CD14-positive monocyte (primary cell): ENCODE measurements at regions not wholly inside any gene's neighbourhood (a gene's known extent, or its start where the extent isn't known, plus 50 kb on each side); places are given as distances from the start of the nearest gene placed in this dataset.

ENCODE experiments used
- DNase-seq, 3 donors: peaks; one replicate each; pipeline ENCODE4 v3.0.0-alpha.2; 2011 to 2022
- H2AFZ ChIP-seq: 2 replicates; pipeline ENCODE4 v1.6.0; 2012; ENCODE audit warnings: mild to moderate bottlenecking, low read depth, low read length, inconsistent platforms; ENCODE audit not compliant: insufficient read depth, poor library complexity, severe bottlenecking
- H3K27ac ChIP-seq, 2 donors: 1 replicate in 1 of 2; 2 replicates in 1 of 2; pipeline ENCODE4 v1.5.1; 2012 to 2013; ENCODE audit warnings: low read length in 2 of 2, control low read depth in 1 of 2, inconsistent platforms in 1 of 2, low read depth in 1 of 2, mild to moderate bottlenecking in 1 of 2
- H3K27me3 ChIP-seq, 2 donors: one replicate each; pipeline versions ENCODE4 v1.6.0 to v1.6.1; 2011 to 2013; ENCODE audit warnings: low read length in 2 of 2; ENCODE audit not compliant: control insufficient read depth in 2 of 2, insufficient read depth in 2 of 2
- H3K36me3 ChIP-seq, 2 donors: replicated peaks in 1 of 2; 1 replicate in 1 of 2; 2 replicates in 1 of 2; pipeline versions ENCODE4 v1.5.1 to v1.6.1; 2012 to 2013; ENCODE audit warnings: low read length in 2 of 2, control low read depth in 1 of 2, inconsistent platforms in 1 of 2, mild to moderate bottlenecking in 1 of 2; ENCODE audit not compliant: insufficient read depth in 2 of 2, control insufficient read depth in 1 of 2
- H3K4me1 ChIP-seq, 2 donors: 1 replicate in 1 of 2; 2 replicates in 1 of 2; pipeline versions ENCODE4 v1.5.1 to v1.6.1; 2012 to 2013; ENCODE audit warnings: low read length in 2 of 2, control low read depth in 1 of 2, inconsistent platforms in 1 of 2, mild to moderate bottlenecking in 1 of 2, moderate library complexity in 1 of 2; ENCODE audit not compliant: insufficient read depth in 2 of 2, control insufficient read depth in 1 of 2
- H3K4me2 ChIP-seq: replicated peaks from 2 replicates; pipeline ENCODE3; 2012; ENCODE audit warnings: low read length, moderate library complexity, mild to moderate bottlenecking; ENCODE audit not compliant: poor library complexity, severe bottlenecking; ENCODE audit errors: extremely low read depth
- H3K4me3 ChIP-seq, 3 experiments: fragments of 200-600 bp in 1 of 3; sonication (generic) in 1 of 3; replicated peaks in 1 of 3; 1 replicate in 2 of 3; 2 replicates in 1 of 3; pipeline ENCODE4 v1.5.1; 2011 to 2013; ENCODE audit warnings: low read length in 3 of 3, mild to moderate bottlenecking in 3 of 3, control low read depth in 2 of 3, low read depth in 2 of 3, inconsistent platforms in 1 of 3, moderate library complexity in 1 of 3
- H3K79me2 ChIP-seq: 2 replicates; pipeline ENCODE4 v1.6.0; 2012; ENCODE audit warnings: mild to moderate bottlenecking, control low read depth, inconsistent platforms, low read length, moderate library complexity; ENCODE audit not compliant: insufficient read depth
- H3K9ac ChIP-seq: 2 replicates; pipeline ENCODE4 v1.6.0; 2017; ENCODE audit warnings: low read length, mild to moderate bottlenecking; ENCODE audit not compliant: insufficient read depth, poor library complexity, severe bottlenecking
- H3K9me3 ChIP-seq, 2 donors: replicated peaks in 1 of 2; 1 replicate in 1 of 2; 2 replicates in 1 of 2; pipeline versions ENCODE4 v1.5.1 to v1.6.1; 2012 to 2013; ENCODE audit warnings: low read length in 2 of 2, control low read depth in 1 of 2; ENCODE audit not compliant: control insufficient read depth in 1 of 2, insufficient read depth in 1 of 2
- H4K20me1 ChIP-seq: 2 replicates; pipeline ENCODE4 v1.6.0; 2012; ENCODE audit warnings: mild to moderate bottlenecking, low read length, control low read depth, moderate library complexity; ENCODE audit not compliant: insufficient read depth
- H3K27ac Mint-ChIP-seq, 7 donors: one replicate each; pipeline ENCODE4 v1.8.0; 2020; ENCODE audit warnings: mild to moderate bottlenecking in 7 of 7, mixed read lengths in 7 of 7, moderate library complexity in 6 of 7, inconsistent platforms in 2 of 7
- H3K27me3 Mint-ChIP-seq, 3 donors: one replicate each; pipeline ENCODE4 v1.8.0; 2021 to 2022; ENCODE audit warnings: low read depth in 3 of 3, mild to moderate bottlenecking in 3 of 3, mixed read lengths in 3 of 3, moderate library complexity in 3 of 3, inconsistent platforms in 1 of 3
- H3K36me3 Mint-ChIP-seq, 2 donors: one replicate each; pipeline ENCODE4 v1.8.0; 2020; ENCODE audit warnings: mixed read lengths in 2 of 2, inconsistent platforms in 1 of 2, mild to moderate bottlenecking in 1 of 2
- H3K4me1 Mint-ChIP-seq: one replicate; pipeline ENCODE4 v1.8.0; 2020; ENCODE audit warnings: mild to moderate bottlenecking, mixed read lengths
- H3K4me3 Mint-ChIP-seq, 2 donors: one replicate each; pipeline ENCODE4 v1.8.0; 2020; ENCODE audit warnings: mild to moderate bottlenecking in 2 of 2, mixed read lengths in 2 of 2, moderate library complexity in 1 of 2
- H3K9me3 Mint-ChIP-seq, 7 donors: one replicate each; pipeline ENCODE4 v1.8.0; 2020 to 2022; ENCODE audit warnings: mixed read lengths in 7 of 7, mild to moderate bottlenecking in 6 of 7, moderate library complexity in 6 of 7, inconsistent platforms in 2 of 7
- CTCF ChIP-seq: fragments of 200-600 bp; IDR thresholded peaks from one replicate; pipeline ENCODE4 v1.8.0; 2022; ENCODE audit warnings: antibody characterized with exemption, mild to moderate bottlenecking
- WGBS: methylation state at CpG from one replicate; pipeline ENCODE4 v1.1.5; 2013; ENCODE audit warnings: missing lambda C conversion rate; ENCODE audit not compliant: insufficient coverage; 5-methylcytosine and 5-hydroxymethylcytosine counted together
- intact Hi-C, 2 donors: fragments of 100-400 bp; cut with micrococcal nuclease; formaldehyde crosslinking; loops; one replicate each; pipeline versions ENCODE4 v1.15.0 to v1.15.1; 2023

GRCh38 chr15:79164465-79164864 lies 73.9 kb upstream of the RASGRF1 start:
- Mint-ChIP-seq H3K4me3 (no peak overlapping the region), H3K4me1 (no peaks in the 10 kb centered on the region), H3K9me3 (peaks cover 0 to 8% (median 1%) of the 10 kb centered on the region in 7 donors), H3K36me3 (no peaks in the 10 kb centered on the region), H3K27me3 (peaks cover 8 to 10% (median 9%) of the 10 kb centered on the region in 3 donors), H3K27ac (no peak overlapping the region)
- H3K4me3 ChIP-seq = no peak overlapping the region
- peaks cover 0 to 4% of the 10 kb centered on the region in 2 donors for H3K27me3 ChIP-seq
- no peak overlapping the region for H3K9ac ChIP-seq
- WGBS = 100% methylated on average over 3 of the region's 4 CpGs
- no peak overlapping the region for H2AFZ ChIP-seq
- H3K9me3 ChIP-seq = no peaks in the 10 kb centered on the region
- H4K20me1 ChIP-seq = no peaks in the 10 kb centered on the region
- H3K79me2 ChIP-seq = no peaks in the 10 kb centered on the region
- no peak overlapping the region for H3K27ac ChIP-seq
- H3K4me2 ChIP-seq = no peak overlapping the region
- DNase-seq = no peak
- intact Hi-C loops = no loop called here
- TF ChIP-seq CTCF = no peak
- H3K4me1 ChIP-seq = no peaks in the 10 kb centered on the region
- no peaks in the 10 kb centered on the region for H3K36me3 ChIP-seq

GRCh38 chr15:79164043-79164442 lies 73.5 kb upstream of the RASGRF1 start:
- H3K27me3 ChIP-seq = peaks cover 0 to under 1% of the 10 kb centered on the region in 2 donors
- H3K4me1 Mint-ChIP-seq = no peaks in the 10 kb centered on the region
- no peaks in the 10 kb centered on the region for H4K20me1 ChIP-seq
- intact Hi-C loops = no loop called here
- no peak overlapping the region for H3K27ac Mint-ChIP-seq
- no peak overlapping the region for H3K27ac ChIP-seq
- no peak for TF ChIP-seq CTCF
- DNase-seq = no peak
- H3K36me3 ChIP-seq = no peaks in the 10 kb centered on the region
- no peak overlapping the region for H2AFZ ChIP-seq
- 94% methylated on average over 4 of the region's 4 CpGs for WGBS
- peaks cover 0 to 8% (median 1%) of the 10 kb centered on the region in 7 donors for H3K9me3 Mint-ChIP-seq
- no peaks in the 10 kb centered on the region for H3K9me3 ChIP-seq
- H3K4me2 ChIP-seq = no peak overlapping the region
- H3K79me2 ChIP-seq = no peaks in the 10 kb centered on the region
- H3K9ac ChIP-seq = no peak overlapping the region
- H3K4me3 ChIP-seq = no peak overlapping the region
- H3K4me3 Mint-ChIP-seq = no peak overlapping the region
- H3K4me1 ChIP-seq = no peaks in the 10 kb centered on the region
- H3K27me3 Mint-ChIP-seq = peaks cover 4 to 10% (median 6%) of the 10 kb centered on the region in 3 donors
- H3K36me3 Mint-ChIP-seq = no peaks in the 10 kb centered on the region
